GM19324 (cell line): ENCODE measurements at regions not wholly inside any gene's neighbourhood (a gene's known extent, or its start where the extent isn't known, plus 50 kb on each side); places are given as distances from the start of the nearest gene placed in this dataset.
"Not testable (repeated sequence)": the region's sequence is repeated elsewhere in the genome, so short reads cannot be mapped to it uniquely, and the experiment has no call there.

ENCODE experiments used
- ATAC-seq: cut with Tn5 transposase; IDR thresholded peaks from one replicate; pipeline ENCODE4 v1.9.1; 2021; ENCODE audit warnings: mild to moderate bottlenecking, moderate library complexity; ENCODE audit not compliant: unreplicated experiment, low FRiP score

DNA sequence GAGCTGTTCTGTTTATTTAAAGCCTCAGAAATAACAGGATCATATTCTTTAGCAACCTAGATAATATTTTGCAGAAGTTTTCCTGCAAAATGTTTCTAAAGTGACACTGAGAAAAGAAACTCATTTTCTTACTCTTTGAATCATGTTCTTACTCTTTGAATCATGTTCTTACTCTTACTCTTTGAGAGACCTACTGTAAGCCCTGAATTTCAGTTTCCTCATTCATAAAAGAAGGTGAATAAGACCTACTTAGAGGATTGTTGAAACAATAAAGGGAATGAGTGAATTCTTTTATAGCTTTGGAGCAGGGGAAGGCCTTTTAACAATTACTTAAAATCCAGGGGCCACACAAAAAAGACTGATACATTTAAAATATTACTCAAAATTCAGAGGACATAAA is 221.7 kb upstream of the CMC1 start:
- ATAC-seq = no peak

DNA sequence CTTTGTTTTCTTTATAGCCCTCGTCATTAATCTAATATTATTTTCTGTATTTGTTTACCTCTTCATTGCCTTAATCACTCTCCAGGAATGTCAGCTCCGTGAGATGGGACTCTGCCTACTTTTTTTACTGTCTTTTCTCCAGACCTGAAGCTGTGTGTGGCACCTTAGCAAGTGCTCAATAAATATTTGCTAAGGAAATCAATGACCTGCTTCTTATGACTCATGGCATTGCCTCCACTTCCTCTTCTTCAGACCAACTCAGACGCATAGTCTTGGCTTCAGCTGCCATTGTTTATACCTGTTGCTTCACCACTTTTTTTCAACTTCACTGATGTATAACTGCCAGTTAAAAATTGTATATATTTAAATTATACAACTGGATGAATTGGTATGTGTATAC is 218.5 kb upstream of the CMC1 start:
- ATAC-seq = no peak

DNA sequence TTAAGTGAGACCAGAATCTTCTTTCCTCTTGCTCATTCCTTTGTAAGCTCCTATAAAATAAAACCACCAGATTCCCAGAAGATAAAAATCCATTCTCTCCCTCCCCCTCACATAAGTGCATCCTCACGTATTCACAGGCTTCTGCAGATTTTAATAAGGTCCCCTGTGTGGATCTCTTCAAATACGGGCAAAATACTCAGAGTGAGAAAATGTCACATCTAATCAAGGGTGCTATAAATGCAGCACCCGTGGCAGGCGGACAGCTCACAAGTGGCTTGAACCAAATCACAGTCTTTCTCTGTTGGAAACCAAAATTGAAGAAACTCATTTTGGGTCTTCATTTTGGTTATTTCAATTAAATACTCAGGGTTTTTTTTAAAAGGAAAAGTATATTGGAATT is 212.9 kb upstream of the CMC1 start:
- ATAC-seq = no peak

DNA sequence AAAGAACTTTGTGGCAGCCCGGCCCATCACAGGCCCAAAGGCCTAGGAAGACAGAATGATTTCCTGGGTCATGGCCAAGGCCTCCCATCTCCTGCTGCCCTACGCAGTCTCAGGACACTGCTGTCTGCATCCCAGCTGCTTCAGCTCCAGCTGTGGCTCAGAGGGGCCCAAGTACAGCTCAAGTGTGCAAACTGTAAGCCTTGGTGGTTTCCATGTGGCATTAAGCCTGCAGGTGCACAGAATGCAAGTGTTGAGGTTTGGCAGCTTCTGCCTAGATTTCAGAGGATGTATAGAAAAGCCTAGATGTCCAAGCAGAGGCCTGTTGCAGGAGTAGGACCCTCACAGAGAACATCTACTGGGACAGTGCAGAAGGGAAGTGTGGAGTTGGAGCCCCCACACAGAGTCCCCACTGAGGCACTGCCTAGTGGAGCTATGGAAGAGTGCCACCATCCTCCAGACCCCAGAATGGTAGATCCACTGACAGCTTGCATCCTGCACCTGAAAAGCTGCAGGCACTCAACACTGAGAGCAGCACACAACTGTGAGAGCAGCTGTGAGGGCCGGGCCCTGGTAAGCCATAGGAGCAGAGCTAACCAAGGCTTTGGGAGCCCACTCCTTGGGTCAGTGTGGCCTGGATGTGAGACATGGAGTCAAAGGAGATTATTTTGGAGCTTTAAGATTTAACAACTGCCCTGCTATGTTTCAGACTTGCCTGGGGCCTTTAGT is 208.2 kb upstream of the CMC1 start:
- no peak for ATAC-seq

DNA sequence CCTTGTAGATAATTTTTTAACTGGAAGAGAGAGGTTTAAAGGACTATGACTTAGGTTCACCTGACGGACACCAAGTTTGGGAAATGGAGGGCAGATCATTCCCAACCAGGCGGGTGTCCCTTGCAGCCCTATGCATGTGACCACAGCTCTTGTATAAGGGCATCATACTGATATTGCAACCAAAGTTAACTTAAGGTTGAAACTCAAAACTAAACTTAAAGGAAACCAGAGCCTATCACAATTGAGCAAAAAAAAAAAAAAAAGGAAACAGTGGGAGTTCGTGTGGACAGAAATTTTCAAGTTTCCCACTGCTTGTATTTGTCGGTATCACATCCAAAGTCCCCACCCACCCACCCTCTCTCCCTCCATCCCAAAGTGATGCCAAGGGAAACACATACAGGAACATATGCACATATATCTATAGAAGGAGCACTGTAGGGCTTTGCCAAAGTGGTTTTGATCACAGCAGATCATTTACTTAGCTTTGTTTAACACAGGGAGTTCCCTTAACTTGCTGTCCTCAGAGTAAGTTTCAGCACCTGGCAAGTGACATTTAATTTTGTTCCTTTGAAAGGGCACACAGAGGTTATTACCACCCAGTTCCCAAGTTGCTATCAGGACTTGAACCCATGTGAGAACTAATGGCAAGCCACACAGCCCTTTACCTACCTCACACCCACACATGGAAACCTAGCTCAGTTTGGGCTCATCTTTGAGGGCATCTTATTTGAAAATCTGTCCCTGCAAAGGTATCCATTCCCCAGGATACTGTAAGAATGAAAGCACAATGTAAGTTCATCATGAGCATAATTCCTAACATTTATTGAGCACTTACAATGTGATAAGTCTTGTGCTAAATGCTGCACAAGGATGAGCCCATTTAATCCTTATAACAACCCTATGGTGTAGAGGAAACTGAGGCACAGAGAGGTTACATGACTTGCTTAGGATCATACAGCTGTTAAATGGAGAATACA is 204.5 kb upstream of the CMC1 start:
- ATAC-seq = peak; percentile 61

DNA sequence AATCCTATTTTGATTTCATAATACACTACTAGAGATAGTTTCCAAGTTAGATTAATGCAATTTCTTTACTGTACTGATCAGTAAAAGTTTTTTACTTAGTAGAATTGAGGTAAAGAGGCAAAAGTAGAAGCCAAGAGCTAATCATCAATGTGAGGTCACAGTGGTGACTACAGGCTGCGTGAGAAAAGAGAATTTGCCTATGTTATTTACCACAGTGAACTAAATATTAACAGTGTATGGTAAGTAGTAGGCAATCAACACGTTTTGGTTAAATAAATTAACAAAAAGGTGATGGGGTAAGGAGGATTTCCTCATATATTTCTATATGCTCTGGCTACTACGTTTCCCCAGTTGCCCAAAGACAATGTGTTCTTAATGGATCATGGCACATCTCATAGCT is 202.2 kb upstream of the CMC1 start:
- no peak for ATAC-seq

DNA sequence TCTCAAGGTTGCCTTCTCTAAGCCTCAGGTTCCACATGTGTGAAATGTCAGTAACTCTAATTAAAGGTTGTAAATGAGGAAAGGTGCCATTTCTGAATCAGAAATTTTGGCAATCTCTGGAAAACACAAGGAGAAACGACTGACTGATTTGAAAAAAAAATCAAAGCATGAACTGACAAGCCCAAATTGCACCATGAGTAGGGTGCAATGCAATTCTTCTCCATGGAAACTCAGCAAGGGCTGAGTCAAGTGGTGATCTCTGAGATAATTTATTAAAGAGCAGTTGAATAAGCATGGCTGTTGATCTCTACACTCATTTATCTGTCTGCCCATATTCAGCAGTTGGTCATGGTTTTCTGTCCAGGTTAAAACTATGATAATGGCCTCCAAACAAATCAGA is 201.6 kb upstream of the CMC1 start:
- ATAC-seq = no peak

DNA sequence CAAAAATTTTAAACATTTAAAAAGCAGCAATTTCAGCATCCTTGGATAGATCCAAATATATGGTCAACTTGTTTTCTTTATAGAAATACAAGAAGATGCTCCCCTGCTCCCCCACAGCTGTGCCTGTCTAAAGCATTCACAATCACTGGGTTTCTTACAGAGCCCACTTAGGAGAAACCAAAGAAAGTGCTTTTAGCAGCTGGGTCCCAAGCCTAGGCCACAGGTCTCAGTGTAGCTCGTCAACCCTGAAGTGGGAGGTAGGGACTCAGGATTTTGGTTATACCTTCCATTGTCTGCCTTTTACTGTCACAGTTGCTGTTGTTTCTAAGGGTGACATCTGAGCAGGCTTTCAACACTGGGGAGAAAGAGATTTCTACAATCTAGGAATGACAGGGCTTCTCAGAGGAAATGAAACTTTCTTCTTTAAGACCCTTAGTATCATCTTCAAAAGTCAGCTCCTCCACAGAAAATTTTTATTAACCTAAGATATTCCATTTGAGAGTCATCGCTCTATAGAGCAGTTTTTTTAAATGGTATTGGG is 199.3 kb upstream of the CMC1 start:
- peak; percentile 47 for ATAC-seq

DNA sequence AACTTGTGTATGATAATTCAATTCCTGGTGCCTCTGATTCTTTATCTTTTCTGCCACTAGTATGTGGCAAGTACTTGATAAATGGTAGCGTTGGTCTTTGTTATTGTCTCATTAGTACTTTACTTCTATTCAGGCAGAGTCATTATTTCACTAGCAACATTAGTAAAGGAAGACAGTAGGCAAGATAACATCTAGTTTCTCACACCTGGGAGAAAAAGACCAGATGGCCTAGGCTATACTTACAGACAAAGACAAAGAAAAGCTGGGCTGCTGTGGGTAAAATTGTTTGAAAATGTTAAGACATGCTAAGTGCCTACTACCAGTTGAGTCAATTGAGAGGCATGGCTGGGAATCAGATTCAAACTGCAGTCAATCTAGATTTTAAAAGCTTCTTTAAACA is 198.7 kb upstream of the CMC1 start:
- ATAC-seq = peak; percentile 47

DNA sequence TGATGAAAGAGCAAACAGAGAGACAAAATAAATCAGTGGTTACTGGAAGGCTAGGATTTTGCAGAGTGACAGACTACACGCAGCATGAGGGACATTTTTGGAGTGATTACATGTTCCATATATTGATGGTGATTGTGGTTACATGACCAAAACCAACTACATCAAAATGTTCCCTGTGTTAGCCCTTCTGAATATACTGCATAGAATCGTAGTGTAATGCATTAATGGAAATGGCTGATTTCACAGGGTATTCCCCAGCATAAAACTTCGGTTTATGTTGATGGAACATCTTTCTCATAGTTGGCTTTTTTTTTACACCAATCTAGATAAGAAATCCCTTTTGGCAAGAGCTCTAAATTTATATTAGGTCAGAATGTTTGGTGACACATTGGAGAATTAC is 191.3 kb upstream of the CMC1 start:
- no peak for ATAC-seq

DNA sequence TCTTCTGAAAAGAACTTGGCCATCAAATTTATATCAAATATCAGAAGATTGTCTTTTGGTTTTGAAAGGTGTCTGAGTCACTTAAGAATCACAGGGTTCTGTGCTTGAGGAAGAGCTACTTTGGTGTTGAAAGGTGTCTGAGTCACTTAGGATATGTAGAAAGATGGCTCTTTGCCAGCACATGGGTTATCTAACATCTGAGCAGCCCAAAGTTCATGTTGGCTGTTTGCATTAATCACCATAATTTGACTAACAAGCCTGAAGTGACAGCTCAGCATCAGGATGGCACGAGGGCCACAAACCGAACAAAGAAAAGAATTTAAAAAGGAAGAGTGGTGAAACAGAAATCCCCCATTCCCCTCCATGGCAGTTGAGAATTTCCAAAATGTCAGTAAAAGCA is 190.5 kb upstream of the CMC1 start:
- no peak for ATAC-seq

DNA sequence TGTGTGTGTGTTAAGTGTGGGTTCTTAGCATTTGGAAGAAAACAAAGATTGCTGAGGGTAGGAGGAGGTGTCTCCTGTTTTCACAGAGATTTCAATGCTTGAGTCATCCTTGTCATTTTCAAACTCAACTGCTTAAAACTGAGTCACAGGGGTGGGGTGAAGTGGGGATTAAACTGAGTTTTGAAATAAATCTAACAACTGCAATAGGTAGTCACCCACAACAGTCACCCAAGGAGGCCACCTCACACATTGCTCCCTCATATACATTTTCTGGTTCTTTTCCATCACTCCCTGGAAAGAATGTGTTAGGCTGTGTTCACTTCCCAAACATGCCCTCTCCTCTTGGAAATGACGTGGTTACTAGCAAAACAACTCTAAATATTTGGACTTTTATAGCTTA is 187.7 kb upstream of the CMC1 start:
- ATAC-seq = no peak

DNA sequence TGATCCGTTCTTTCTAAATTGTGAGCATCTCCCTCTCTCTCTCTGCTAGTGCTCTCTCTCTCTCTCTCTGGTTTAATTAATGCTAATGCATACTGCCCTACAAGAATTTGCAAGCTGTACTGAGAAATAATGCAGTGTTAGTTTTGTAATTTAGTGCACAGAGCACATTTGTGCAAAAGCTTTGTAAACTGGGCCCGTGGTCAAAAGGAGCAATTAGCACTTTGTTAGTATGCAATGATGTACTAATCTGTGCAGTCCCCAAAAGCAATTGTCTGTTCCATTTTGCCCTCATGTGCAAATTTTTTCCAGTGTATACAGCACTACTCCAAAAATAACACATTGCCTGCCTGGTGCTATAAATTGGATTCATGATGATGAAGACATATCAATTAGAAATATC is 184.6 kb upstream of the CMC1 start:
- no peak for ATAC-seq

DNA sequence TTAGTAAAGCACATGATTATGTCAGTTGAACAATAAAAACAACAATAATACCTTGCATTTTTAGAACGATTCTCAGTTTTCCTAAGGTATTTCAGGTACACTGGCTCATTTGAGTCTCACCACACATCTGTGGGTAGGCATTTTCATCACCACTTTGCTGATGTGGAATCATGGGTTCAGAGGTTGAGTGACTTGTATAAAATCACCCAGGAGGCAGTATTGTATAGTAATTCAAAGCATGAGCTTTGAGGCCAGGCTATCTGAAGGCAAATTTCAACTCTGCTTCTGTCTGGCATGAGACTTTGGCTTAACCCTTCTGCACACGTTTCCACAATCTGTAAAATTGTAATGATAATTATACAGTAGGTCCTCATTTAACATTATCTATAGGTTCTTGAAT is 183.9 kb upstream of the CMC1 start:
- no peak for ATAC-seq

DNA sequence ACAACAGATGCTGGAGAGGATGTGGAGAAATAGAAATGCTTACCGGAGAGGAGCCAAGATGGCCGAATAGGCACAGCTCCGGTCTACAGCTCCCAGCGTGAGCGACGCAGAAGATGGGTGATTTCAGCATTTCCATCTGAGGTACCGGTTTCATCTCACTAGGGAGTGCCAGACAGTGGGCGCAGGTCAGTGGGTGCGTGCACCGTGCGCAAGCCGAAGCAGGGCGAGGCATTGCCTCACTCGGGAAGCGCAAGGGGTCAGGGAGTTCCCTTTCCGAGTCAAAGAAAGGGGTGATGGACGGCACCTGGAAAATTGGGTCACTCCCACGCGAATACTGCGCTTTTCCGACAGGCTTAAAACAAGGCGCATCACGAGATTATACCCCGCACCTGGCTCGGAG is 182.2 kb upstream of the CMC1 start:
- ATAC-seq = not testable (repeated sequence)

DNA sequence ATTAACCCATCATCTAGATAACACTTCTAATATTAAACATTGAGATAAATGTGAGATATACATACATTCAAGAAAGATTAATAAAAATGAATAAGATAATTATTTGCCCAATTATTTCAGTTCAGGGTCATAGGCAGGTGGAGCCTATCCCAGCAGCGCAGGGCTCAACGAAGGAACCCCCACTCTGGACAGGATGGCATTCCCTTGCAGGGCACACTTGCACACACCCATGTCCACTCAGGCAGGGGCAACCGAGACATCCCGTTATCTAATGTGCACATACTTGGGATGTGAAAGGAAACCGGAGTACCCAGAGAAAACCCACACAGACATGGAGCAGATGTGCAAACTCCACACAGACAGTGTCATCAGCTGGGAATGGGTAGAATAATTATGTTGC is 175.4 kb upstream of the CMC1 start:
- ATAC-seq = no peak

DNA sequence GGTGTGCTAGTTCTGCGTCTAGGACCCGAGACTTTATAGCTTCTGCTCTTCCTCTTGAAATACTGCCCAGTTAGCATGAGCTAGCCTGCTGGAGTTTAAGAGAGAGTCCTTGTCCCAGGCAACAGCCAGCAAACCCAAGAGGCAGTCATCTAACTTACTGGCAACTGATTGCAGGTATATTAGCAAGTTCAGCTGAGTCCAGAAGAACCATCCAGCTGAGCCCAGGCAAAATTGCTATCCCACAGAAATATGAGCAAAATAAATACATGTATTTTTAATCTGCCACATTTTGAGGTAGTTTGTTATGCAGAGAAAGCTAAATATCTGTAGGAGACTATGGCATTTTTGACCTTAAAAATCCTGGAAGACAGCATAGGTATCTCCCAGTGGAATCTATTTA is 174.4 kb upstream of the CMC1 start:
- ATAC-seq = no peak

DNA sequence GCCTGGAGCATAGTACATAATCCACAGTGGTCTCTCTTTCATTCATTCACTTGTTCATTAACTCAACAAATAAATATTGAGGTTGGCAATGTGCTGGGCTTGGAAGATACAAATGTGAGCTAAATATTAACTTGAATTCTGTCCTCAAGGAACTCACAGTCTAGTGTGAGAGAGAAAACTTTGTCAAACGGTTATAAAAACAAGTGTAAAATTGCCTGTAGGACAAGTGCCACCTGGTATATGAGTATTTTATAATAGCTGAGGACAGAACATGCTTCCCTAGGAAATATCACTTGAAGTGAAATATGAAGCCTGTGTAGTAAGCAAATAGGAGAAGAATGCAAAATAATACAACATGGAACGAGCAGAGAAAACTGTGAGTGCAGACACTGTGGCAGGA is 173.1 kb upstream of the CMC1 start:
- ATAC-seq = no peak

DNA sequence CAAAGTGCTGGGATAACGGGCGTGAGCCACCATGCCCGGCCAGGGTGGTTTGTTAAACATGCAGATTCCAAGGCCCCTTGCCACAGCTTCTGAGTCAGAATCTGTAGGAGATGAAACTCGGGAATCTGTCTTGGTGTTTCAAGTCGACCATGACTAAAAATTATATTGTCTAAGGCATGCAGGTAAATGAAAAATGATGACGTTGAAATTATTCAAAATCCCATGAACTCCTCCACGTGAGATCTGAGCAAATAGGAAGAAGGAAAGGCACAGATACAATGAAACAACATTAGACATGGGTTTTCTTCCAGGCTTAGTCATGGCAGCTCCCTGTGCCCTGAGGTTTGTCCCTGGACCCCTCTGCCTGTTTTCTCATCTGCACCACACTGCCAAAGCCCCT is 172.0 kb upstream of the CMC1 start:
- ATAC-seq = no peak

DNA sequence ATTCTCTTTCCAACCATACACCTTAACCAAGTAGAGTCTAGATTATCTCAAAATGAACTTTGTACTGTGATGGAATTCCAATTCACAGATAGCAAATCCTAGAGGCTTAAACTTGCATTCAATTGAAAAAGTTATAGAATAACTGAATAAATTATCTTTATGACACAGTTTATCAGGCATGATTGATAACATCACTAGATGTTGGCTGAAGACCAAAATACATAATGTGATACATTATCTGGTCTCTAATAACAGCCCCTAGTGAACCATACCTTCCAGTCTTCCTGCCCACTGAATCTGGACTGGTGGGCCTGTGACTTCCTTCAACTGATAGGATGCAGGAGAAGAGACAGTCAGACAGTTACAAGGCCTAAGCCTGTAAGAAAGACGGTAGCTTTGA is 165.2 kb upstream of the CMC1 start:
- ATAC-seq = no peak

DNA sequence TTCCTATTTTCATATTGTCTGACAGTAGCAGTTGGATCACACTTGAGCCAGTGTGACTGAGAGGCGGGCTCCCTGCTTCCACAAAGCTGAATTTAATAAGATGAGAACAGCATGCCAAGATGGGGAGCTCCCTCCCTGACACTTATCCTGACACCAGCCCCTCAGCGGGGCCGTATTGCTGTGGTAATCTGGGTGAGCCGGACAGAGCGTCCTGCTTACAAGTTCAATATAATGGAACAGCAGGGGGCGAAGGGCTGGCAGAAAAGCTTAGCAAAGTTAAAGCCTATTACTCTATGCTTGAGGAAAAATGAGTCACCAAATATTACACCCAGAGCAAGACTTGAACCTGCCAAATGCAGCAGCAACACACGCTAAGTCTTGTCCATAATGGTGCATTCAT is 163.8 kb upstream of the CMC1 start:
- no peak for ATAC-seq

DNA sequence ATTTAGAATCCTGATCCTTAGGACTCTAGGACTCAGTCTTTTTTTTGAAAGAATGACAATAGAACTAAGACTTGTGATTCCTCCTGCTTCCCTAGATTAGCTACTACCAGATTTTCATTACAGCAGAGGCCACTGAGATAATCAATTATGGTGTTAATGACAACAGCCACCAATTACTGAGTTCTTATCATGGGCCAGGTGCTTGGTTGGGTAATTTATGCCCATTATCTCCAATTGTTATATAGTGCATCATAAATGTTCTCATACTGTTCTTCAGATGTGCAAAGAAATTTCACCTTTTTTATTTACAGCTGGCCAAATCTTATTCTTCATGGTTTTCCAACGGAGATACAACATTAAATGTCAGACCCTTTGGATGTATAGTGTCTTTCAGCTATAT is 162.9 kb upstream of the CMC1 start:
- no peak for ATAC-seq
